ENCODE measurements at regions not wholly inside any gene's neighbourhood (a gene's known extent, or its start where the extent isn't known, plus 50 kb on each side); places are given as distances from the start of the nearest gene placed in this dataset.

DNA sequence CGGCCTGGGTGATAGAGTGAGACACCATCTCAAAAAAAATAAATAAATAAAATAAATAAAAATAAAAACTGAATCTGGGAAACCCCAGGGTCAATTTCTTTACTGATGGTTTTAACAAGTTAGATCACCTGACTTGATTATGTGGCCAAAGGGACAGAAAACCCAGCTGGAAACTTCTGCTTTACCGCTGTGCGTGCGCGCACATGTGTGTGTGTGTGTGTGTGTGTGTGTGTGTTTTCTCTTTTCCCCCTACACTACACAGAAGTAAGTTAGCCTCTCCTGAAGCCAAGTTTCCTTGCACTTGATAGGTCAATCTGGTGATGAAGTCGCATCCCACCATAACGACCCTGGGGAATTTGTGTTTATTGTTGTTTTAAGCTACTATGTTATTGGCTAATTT lies 105.3 kb upstream of the AMN1 start:
- no peak for DNase-seq (ENCODE audit: extremely low read depth, low read depth)
- TF ChIP-seq, protein P1, sequence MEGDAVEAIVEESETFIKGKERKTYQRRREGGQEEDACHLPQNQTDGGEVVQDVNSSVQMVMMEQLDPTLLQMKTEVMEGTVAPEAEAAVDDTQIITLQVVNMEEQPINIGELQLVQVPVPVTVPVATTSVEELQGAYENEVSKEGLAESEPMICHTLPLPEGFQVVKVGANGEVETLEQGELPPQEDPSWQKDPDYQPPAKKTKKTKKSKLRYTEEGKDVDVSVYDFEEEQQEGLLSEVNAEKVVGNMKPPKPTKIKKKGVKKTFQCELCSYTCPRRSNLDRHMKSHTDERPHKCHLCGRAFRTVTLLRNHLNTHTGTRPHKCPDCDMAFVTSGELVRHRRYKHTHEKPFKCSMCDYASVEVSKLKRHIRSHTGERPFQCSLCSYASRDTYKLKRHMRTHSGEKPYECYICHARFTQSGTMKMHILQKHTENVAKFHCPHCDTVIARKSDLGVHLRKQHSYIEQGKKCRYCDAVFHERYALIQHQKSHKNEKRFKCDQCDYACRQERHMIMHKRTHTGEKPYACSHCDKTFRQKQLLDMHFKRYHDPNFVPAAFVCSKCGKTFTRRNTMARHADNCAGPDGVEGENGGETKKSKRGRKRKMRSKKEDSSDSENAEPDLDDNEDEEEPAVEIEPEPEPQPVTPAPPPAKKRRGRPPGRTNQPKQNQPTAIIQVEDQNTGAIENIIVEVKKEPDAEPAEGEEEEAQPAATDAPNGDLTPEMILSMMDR (IDR thresholded peaks at IDR 0.05; ENCODE audit: low read depth, low read length) = no peak

DNA sequence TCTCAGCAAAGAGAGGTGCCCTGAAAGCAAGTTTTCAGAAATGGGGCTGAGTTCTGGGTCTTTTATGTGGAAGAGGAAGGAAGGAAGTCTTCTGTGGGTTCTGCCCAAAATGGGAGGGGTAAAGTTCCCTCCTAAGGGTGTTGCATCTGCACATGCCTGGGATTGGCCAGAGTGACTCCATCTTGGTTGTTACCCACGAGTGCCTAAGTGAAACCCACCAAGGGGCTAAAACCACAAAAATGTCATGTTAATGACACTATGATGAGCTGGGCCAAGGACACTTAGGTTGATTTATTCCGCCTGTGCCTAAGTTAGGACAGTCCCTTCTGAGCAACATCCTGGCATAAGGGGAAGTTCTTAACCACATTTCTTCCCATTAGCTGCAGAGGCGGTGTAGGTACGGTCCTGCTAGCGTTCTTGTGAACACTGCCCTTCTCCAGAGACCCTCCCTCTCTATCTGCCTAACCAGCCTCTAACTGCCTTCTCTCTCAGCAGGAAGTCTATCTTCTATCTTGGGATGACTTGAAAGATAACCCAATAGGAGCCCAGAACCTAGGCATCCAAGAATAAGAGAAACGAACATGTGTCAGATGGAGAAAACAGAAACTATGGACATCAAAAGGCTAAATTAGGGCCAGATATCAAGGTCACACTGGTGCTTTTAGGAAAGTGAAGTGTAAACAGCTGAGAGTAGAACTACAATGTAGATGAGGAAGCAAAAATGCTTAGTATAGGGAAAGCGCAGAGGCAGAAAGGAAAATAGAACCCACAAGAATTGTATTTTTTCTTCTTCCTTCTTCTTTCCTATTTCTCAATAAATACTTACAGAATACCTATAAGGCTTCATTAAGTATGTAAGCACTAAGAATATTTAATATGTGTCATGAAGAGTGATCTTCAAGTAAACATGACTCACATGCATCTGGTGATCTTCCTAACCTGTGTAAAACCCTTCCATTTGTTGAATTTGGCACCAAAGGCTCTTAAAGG lies 104.2 kb upstream of the AMN1 start:
- no peak for DNase-seq (ENCODE audit: extremely low read depth, low read depth)
- TF ChIP-seq, protein P1 (IDR thresholded peaks at IDR 0.05; ENCODE audit: low read depth, low read length) = no peak

DNA sequence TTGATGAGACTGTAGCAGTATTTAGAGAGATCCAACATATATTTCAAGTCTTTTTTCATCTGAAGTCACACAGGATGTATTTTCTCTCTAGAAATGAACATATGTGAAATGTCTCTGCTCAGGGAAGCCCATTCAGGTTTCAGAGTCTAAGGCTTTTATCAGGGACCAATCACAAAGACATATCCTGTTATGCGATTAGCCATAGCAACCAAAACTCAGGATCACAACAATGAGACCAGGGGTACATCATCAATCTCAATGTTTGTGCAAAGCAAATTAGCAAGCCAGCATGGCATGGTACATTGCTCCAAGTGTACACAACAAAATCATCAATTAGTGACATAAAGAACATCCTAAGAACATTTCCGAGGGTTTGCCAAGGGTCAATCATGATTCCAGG lies 99.2 kb upstream of the AMN1 start:
- TF ChIP-seq, protein P1 (IDR thresholded peaks at IDR 0.05; ENCODE audit: low read depth, low read length) = no peak
- DNase-seq (ENCODE audit: extremely low read depth, low read depth) = no peak

DNA sequence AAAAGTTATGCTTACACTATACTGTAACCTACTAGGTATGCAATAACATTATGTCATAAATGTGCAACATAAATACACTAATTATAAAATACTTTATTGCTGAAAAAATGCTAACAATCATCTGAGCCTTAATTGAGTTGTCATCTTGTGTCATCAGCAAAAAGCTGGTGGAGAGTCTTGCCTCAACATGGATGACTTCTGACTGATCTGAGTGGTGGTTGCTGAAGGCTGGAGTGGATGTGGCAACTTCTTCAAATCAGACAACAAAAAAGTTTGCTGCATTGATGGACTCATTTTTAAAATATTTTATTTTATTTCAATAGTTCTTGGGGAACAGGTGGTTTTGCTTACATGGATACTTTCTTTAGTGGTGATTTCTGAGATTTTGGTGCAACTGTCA lies 93.9 kb upstream of the AMN1 start:
- TF ChIP-seq, protein P1 (IDR thresholded peaks at IDR 0.05; ENCODE audit: low read depth, low read length) = no peak
- DNase-seq (ENCODE audit: extremely low read depth, low read depth) = no peak

- no peak for DNase-seq (ENCODE audit: extremely low read depth, low read depth)
- TF ChIP-seq, protein P1 (IDR thresholded peaks at IDR 0.05; ENCODE audit: low read depth, low read length) = no peak
These were observed 92.7 kb upstream of the AMN1 start for GRCh38 chr12:31821484-31821883.

GRCh38 chr12:31820832-31821231 lies 92.0 kb upstream of the AMN1 start:
- TF ChIP-seq, protein P1 (IDR thresholded peaks at IDR 0.05; ENCODE audit: low read depth, low read length) = no peak
- DNase-seq (ENCODE audit: extremely low read depth, low read depth) = no peak

DNA sequence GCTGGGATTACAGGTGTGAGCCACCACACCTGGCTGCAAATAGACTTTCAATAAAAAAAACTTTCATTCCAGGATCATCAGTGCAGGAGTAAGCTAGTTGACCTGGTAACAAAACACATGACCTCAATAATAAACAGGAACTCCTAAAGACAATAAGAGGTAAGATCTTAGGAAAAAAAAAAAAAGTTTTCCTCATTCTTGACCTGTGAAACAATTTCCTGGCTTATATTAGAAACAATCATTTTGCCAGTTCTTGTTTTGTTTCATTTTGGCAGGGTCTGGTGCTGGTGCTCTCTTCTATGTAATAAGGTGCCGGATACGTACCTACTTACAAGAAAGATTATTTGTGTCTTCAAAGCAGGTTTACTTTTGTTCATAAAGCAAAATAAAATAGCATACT lies 90.6 kb upstream of the AMN1 start:
- no peak for DNase-seq (ENCODE audit: extremely low read depth, low read depth)
- TF ChIP-seq, protein P1 (IDR thresholded peaks at IDR 0.05; ENCODE audit: low read depth, low read length) = no peak

Measured in AG09319 (cell line).